CD1c-positive myeloid dendritic cell (primary cell): ENCODE measurements at regions not wholly inside any gene's neighbourhood (a gene's known extent, or its start where the extent isn't known, plus 50 kb on each side); places are given as distances from the start of the nearest gene placed in this dataset.
"Not testable (repeated sequence)": the region's sequence is repeated elsewhere in the genome, so short reads cannot be mapped to it uniquely, and the experiment has no call there.

Experiments used
- DNase-seq: peaks from one replicate; pipeline ENCODE4 v3.0.0-alpha.2; 2016; ENCODE audit errors: extremely low spot score

- DNase-seq = no peak
Measured at GRCh38 chr5:84487963-84488362, 103.3 kb upstream of the EDIL3 start.

- DNase-seq = no peak
Measured at GRCh38 chr5:84480873-84481637, 96.4 kb upstream of the EDIL3 start.

- DNase-seq = no peak
Measured at GRCh38 chr5:84478603-84479002, 93.9 kb upstream of the EDIL3 start.

GRCh38 chr5:84477485-84477884, 92.8 kb upstream of the EDIL3 start:
- DNase-seq = no peak

- DNase-seq = no peak
Measured at GRCh38 chr5:84474126-84474525, 89.4 kb upstream of the EDIL3 start.

- no peak for DNase-seq
Measured at GRCh38 chr5:84453405-84453804, 68.7 kb upstream of the EDIL3 start.

GRCh38 chr5:84450617-84451414, 66.1 kb upstream of the EDIL3 start:
- no peak for DNase-seq

- DNase-seq = no peak
Measured at GRCh38 chr5:84445049-84445685, 60.5 kb upstream of the EDIL3 start.

GRCh38 chr5:84438456-84438855, 53.8 kb upstream of the EDIL3 start:
- DNase-seq = no peak

GRCh38 chr5:84437673-84438315, 53.1 kb upstream of the EDIL3 start:
- DNase-seq = no peak

GRCh38 chr5:84436866-84437265, 52.2 kb upstream of the EDIL3 start:
- DNase-seq = no peak

- not testable (repeated sequence) for DNase-seq
Measured at GRCh38 chr5:84435861-84436346, 51.2 kb upstream of the EDIL3 start.
